ENCODE measurements at regions not wholly inside any gene's neighbourhood (a gene's known extent, or its start where the extent isn't known, plus 50 kb on each side); places are given as distances from the start of the nearest gene placed in this dataset.

GRCh38 chr11:112516261-112516660 is 255.6 kb upstream of the PLET1 start:
- DNase-seq (ENCODE audit: low read depth), result no peak
- TF ChIP-seq CTCF (IDR thresholded peaks at IDR 0.05; ENCODE audit: low read length, missing control alignments), result no peak
- H3K4me3 ChIP-seq (replicated peaks; ENCODE audit: low read depth, low read length), result no peak overlapping the region

- no peak for TF ChIP-seq CTCF (IDR thresholded peaks at IDR 0.05; ENCODE audit: low read length, missing control alignments)
- H3K4me3 ChIP-seq (replicated peaks; ENCODE audit: low read depth, low read length), result no peak overlapping the region
- no peak for DNase-seq (ENCODE audit: low read depth)
Observed at GRCh38 chr11:112516755-112517154, 256.1 kb upstream of the PLET1 start.

- TF ChIP-seq CTCF (IDR thresholded peaks at IDR 0.05; ENCODE audit: low read length, missing control alignments), result no peak
- no peak for DNase-seq (ENCODE audit: low read depth)
- H3K4me3 ChIP-seq (replicated peaks; ENCODE audit: low read depth, low read length), result no peak overlapping the region
Observed at GRCh38 chr11:112518371-112518770, 257.7 kb upstream of the PLET1 start.

- no peak for TF ChIP-seq CTCF (IDR thresholded peaks at IDR 0.05; ENCODE audit: low read length, missing control alignments)
- no peak overlapping the region for H3K4me3 ChIP-seq (replicated peaks; ENCODE audit: low read depth, low read length)
- no peak for DNase-seq (ENCODE audit: low read depth)
Observed at GRCh38 chr11:112519751-112520150, 259.1 kb upstream of the PLET1 start.

- DNase-seq (ENCODE audit: low read depth), result no peak
Observed at GRCh38 chr11:112520354-112520753, 259.7 kb upstream of the PLET1 start.

GRCh38 chr11:112522536-112522935 is 261.9 kb upstream of the PLET1 start:
- TF ChIP-seq CTCF (IDR thresholded peaks at IDR 0.05; ENCODE audit: low read length, missing control alignments), result no peak
- no peak overlapping the region for H3K4me3 ChIP-seq (replicated peaks; ENCODE audit: low read depth, low read length)
- no peak for DNase-seq (ENCODE audit: low read depth)

More at GRCh38 chr11:112520354-112520753, 259.7 kb upstream of the PLET1 start:
- no peak for TF ChIP-seq CTCF (IDR thresholded peaks at IDR 0.05; ENCODE audit: low read length, missing control alignments)
- H3K4me3 ChIP-seq (replicated peaks; ENCODE audit: low read depth, low read length), result no peak overlapping the region

- TF ChIP-seq CTCF (IDR thresholded peaks at IDR 0.05; ENCODE audit: low read length, missing control alignments), result no peak
- no peak overlapping the region for H3K4me3 ChIP-seq (replicated peaks; ENCODE audit: low read depth, low read length)
- DNase-seq (ENCODE audit: low read depth), result no peak
Observed at GRCh38 chr11:112523031-112523430, 262.4 kb upstream of the PLET1 start.
